ENCODE measurements at regions not wholly inside any gene's neighbourhood (a gene's known extent, or its start where the extent isn't known, plus 50 kb on each side); places are given as distances from the start of the nearest gene placed in this dataset.

DNA sequence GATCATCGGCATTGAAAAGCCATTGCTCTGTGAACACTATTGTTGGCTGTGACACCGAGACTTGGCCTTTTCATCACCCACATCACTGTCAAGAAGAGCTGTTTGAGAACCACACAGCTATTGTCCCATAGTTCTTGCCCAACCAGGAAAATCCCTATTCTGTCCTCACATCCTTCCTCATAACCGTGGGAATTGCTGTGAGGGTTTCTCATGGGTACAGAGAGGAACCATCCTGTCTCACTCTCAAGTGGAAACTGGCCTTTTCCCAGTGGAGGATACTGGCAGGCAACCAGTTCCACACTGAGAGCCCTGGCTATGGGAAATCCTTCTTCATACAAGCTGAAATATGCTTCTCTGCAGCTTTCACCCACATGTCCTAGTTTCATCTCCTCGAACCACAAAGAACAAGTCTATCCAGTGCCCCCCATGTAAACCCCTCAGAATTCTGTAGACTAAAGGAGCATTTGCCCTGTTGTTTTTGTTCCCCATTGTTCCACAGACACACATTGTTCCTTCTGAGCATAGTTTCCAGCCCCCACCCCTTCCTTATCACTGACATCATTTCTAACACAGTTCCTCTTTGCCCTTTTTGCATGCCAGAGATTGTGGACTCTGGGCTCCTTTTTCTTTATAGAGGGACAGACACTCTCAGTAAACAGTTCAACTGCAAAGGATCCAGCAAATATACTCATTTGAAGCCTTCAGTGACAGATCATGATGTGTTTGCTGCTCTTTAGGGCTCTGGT is 57.8 kb upstream of the C5orf46 start:
- TF ChIP-seq, protein P1, sequence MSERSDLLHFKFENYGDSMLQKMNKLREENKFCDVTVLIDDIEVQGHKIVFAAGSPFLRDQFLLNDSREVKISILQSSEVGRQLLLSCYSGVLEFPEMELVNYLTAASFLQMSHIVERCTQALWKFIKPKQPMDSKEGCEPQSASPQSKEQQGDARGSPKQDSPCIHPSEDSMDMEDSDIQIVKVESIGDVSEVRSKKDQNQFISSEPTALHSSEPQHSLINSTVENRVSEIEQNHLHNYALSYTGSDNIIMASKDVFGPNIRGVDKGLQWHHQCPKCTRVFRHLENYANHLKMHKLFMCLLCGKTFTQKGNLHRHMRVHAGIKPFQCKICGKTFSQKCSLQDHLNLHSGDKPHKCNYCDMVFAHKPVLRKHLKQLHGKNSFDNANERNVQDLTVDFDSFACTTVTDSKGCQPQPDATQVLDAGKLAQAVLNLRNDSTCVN (tag by site-specific recombination; optimal IDR thresholded peaks at IDR 0.05): no peak
- TF ChIP-seq, protein P2, sequence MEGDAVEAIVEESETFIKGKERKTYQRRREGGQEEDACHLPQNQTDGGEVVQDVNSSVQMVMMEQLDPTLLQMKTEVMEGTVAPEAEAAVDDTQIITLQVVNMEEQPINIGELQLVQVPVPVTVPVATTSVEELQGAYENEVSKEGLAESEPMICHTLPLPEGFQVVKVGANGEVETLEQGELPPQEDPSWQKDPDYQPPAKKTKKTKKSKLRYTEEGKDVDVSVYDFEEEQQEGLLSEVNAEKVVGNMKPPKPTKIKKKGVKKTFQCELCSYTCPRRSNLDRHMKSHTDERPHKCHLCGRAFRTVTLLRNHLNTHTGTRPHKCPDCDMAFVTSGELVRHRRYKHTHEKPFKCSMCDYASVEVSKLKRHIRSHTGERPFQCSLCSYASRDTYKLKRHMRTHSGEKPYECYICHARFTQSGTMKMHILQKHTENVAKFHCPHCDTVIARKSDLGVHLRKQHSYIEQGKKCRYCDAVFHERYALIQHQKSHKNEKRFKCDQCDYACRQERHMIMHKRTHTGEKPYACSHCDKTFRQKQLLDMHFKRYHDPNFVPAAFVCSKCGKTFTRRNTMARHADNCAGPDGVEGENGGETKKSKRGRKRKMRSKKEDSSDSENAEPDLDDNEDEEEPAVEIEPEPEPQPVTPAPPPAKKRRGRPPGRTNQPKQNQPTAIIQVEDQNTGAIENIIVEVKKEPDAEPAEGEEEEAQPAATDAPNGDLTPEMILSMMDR (tag by site-specific recombination; IDR thresholded peaks at IDR 0.05): no peak
- TF ChIP-seq ZNF677 (tag by site-specific recombination; IDR thresholded peaks at IDR 0.05): no peak
- TF ChIP-seq, protein P3, sequence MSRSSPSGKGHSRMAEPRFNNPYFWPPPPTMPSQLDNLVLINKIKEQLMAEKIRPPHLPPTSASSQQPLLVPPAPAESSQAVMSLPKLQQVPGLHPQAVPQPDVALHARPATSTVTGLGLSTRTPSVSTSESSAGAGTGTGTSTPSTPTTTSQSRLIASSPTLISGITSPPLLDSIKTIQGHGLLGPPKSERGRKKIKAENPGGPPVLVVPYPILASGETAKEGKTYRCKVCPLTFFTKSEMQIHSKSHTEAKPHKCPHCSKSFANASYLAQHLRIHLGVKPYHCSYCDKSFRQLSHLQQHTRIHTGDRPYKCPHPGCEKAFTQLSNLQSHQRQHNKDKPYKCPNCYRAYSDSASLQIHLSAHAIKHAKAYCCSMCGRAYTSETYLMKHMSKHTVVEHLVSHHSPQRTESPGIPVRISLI (tag by site-specific recombination; IDR thresholded peaks at IDR 0.05): no peak
- TF ChIP-seq ZNF558 (tag by site-specific recombination; IDR thresholded peaks at IDR 0.05): no peak
- TF ChIP-seq ZIC2 (tag by site-specific recombination; IDR thresholded peaks at IDR 0.05): no peak
- TF ChIP-seq, protein P4, sequence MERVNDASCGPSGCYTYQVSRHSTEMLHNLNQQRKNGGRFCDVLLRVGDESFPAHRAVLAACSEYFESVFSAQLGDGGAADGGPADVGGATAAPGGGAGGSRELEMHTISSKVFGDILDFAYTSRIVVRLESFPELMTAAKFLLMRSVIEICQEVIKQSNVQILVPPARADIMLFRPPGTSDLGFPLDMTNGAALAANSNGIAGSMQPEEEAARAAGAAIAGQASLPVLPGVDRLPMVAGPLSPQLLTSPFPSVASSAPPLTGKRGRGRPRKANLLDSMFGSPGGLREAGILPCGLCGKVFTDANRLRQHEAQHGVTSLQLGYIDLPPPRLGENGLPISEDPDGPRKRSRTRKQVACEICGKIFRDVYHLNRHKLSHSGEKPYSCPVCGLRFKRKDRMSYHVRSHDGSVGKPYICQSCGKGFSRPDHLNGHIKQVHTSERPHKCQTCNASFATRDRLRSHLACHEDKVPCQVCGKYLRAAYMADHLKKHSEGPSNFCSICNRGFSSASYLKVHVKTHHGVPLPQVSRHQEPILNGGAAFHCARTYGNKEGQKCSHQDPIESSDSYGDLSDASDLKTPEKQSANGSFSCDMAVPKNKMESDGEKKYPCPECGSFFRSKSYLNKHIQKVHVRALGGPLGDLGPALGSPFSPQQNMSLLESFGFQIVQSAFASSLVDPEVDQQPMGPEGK (tag by site-specific recombination; IDR thresholded peaks at IDR 0.05): no peak
- TF ChIP-seq, protein P5, sequence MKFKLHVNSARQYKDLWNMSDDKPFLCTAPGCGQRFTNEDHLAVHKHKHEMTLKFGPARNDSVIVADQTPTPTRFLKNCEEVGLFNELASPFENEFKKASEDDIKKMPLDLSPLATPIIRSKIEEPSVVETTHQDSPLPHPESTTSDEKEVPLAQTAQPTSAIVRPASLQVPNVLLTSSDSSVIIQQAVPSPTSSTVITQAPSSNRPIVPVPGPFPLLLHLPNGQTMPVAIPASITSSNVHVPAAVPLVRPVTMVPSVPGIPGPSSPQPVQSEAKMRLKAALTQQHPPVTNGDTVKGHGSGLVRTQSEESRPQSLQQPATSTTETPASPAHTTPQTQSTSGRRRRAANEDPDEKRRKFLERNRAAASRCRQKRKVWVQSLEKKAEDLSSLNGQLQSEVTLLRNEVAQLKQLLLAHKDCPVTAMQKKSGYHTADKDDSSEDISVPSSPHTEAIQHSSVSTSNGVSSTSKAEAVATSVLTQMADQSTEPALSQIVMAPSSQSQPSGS (tag by site-specific recombination; IDR thresholded peaks at IDR 0.05; ENCODE audit: low read depth): no peak
- no peak for TF ChIP-seq ZNF223 (tag by site-specific recombination; IDR thresholded peaks at IDR 0.05)
- TF ChIP-seq ZNF530 (tag by site-specific recombination; IDR thresholded peaks at IDR 0.05; ENCODE audit: low read depth): no peak
- TF ChIP-seq, protein P6, sequence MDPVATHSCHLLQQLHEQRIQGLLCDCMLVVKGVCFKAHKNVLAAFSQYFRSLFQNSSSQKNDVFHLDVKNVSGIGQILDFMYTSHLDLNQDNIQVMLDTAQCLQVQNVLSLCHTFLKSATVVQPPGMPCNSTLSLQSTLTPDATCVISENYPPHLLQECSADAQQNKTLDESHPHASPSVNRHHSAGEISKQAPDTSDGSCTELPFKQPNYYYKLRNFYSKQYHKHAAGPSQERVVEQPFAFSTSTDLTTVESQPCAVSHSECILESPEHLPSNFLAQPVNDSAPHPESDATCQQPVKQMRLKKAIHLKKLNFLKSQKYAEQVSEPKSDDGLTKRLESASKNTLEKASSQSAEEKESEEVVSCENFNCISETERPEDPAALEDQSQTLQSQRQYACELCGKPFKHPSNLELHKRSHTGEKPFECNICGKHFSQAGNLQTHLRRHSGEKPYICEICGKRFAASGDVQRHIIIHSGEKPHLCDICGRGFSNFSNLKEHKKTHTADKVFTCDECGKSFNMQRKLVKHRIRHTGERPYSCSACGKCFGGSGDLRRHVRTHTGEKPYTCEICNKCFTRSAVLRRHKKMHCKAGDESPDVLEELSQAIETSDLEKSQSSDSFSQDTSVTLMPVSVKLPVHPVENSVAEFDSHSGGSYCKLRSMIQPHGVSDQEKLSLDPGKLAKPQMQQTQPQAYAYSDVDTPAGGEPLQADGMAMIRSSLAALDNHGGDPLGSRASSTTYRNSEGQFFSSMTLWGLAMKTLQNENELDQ (tag by site-specific recombination; IDR thresholded peaks at IDR 0.05; ENCODE audit: low read depth): no peak
- no peak for TF ChIP-seq ZBTB21 (tag by site-specific recombination; IDR thresholded peaks at IDR 0.05)

All from HEK293 (cell line).